GM21390 (cell line): ENCODE measurements at regions not wholly inside any gene's neighbourhood (a gene's known extent, or its start where the extent isn't known, plus 50 kb on each side); places are given as distances from the start of the nearest gene placed in this dataset.
A peak's percentile ranks its signal among the peaks of the same experiment; 100 is the strongest.

Experiments
- ATAC-seq: cut with Tn5 transposase; IDR thresholded peaks from one replicate; pipeline ENCODE4 v1.9.1; 2021; ENCODE audit not compliant: unreplicated experiment

GRCh38 chr2:18208956-18209355 is 330.5 kb downstream of the KCNS3 start:
- ATAC-seq: no peak

DNA sequence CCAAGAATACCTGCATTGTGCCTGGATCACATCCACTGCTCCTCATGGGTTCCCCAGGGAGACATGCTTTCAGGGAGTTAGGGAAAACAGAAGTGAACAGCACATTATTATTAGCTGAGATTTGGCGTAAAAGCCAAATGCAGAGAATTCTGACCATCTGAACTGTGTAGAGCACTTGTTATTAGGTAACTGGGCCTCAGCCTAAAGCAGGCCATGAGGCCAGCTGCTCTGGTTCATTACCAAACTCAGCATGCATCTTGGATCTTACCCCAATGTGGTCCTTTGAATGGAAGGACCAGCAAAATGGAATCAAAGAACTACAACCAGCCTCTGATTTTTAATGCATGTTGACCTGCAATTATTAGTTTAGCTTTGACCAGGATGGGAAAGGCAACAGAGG is 322.3 kb downstream of the KCNS3 start:
- no peak for ATAC-seq

DNA sequence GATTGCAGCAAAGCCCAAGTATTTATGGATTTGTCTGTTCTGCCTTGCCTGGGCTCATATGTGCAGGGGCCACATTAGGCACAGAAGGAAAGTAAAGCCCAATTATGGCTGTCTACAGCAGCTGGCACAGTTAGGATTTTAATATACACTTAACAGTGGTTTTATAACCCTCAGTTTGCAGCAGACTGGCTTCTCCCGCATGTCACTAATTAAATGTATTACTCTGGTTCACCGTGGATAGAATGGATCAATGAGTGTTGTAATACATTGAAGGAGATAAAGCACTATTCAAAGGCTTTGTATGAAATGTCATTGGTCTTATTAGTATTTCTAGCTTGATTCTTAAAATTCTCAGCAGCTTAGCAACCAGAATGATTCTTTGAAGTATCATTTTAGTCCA is 320.2 kb downstream of the KCNS3 start:
- ATAC-seq: no peak

- no peak for ATAC-seq
These were observed 315.7 kb downstream of the KCNS3 start for GRCh38 chr2:18194161-18194560.

DNA sequence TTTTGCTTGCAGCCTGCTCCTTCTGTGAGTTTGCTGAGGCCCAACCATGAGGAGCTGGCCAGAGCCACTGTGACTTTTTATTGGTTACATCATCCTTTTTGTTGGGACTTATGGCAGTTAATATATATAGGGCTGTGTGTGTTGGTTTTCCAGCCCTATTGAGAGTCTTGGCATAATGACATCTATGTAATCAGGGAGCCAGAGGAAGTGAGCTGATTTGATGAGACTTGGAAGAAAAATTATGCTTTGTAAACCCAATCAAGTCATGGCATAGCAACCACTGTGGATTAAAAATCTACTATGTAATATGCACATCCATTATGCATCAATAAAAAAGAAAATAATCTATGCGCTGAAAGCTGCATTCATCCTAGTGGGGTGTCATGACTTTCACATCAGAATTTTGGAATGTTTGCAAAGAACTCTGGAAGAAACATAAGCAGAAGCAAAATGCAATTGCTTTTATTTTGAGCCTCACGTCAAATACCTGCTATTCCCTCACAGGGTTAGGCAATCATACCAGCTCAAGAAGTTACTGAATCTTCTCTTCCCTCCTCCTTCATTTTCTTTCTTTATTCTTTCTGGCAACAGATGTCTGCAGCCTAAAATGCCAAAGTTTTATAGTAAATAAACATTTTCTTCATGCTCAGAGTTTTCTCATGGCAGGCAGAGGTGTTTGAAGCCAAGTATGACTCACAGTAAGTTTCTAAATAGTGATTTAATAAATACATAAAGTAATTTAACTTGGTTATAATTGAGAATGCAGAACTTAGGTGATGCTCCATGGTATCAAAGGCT is 308.5 kb downstream of the KCNS3 start:
- ATAC-seq: no peak

DNA sequence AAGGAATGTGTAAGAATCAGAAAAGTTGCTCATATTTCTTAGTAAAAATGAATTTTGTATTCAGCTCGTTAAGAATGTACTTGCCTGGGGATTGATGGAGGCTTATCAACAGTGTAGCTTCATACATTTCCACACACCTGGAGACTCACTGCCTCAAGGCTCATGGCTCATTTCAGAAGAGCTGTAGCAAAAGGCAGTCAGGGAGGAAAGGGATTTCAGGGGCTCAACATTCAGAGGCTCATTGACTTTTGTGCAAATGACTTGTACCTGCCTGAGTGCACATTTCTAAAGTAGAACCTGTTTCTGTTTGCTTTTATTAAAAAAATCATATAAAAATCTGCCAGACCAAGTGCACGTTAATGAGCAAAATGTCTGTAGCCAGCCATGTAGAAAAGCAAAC is 304.4 kb downstream of the KCNS3 start:
- no peak for ATAC-seq

DNA sequence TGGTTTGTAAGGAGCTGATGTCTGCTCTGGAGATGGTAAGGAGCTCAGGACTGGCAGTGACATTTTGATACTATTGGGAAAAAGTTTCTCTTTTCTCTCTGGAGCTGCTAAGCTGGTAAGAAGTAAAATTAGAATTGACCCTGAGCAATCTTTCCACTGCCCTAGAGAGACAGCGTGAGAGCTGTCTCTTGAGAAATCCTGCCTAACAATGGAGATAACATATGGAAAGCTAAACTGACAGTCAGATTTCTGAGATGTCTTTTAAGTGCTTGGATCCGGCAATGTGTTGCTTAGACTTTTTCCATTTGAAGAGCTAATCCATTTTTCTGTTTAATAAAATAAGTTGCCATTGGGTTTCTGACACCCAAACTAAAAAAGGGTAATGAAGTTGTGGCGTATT is 302.4 kb downstream of the KCNS3 start:
- no peak for ATAC-seq

DNA sequence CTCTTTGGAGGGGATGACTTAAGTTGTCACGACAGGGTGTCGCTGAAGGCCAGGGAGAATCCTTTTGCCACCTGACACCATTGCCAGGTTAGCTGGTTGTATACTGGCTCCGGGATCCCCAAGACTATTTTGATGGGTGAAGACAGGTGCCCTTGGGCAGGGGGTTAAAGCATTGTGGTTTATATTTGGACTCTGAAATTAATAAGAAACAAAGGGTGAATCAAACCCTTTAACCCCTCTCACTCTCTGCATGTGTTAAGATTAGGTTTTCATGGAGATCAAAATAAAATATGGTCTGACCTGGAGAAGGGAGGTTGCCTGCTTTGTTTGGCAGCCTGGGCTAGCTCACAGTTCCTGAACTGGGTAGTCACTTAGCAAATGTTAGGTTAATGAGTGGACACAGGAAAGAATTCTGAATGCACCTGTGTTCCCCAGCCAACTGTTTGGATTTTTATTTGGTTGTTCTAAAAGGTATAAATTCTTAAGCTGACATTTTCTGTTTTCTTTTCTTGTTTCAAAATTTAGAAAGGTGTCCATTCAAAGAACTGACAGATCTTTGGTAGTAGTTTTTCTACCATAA is 301.7 kb downstream of the KCNS3 start:
- ATAC-seq: no peak

GRCh38 chr2:18178736-18179349 is 300.4 kb downstream of the KCNS3 start:
- ATAC-seq: peak; percentile 94

DNA sequence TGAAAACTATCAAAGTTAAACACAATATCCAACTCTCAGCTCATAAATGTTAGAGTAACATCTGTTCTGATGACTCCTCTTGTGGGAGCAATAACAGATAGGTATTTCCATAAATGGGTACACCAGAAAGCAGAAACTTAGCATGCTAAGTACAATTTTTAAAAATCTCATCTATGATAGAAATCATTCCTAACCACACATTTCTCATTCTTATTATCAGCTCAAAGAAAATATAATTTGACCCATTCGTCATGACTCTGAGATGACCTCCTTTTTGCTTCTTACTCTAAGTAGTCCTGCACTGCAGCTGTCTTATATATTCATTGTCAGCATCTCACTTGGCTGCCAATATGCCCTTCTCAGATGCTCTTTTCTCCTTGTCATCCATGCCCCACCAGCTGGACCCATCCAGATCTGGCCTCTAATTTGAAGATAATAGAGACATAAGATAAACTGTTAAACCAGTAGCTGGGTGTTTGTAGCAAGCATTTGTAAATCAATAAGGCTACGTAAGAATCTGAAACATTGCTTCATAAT is 298.3 kb downstream of the KCNS3 start:
- no peak for ATAC-seq

DNA sequence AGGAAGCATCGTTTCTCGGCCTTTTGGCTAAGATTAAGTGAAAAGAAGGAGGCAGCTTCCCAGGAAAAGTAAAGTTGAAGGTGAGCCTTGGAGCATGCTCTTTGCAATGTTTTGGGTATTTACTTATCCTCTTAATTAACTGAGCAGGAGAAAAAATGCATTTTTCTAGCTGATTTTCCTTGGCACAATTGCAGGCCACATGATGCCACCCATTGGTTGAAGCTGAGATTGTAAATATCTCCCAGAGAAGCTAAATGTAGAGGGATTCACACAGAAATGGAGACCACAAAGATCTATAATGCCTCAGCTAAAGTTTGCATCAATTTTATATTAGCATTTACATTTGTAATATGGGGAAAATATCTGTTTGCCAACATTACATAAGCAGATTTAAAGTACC is 294.1 kb downstream of the KCNS3 start:
- no peak for ATAC-seq

DNA sequence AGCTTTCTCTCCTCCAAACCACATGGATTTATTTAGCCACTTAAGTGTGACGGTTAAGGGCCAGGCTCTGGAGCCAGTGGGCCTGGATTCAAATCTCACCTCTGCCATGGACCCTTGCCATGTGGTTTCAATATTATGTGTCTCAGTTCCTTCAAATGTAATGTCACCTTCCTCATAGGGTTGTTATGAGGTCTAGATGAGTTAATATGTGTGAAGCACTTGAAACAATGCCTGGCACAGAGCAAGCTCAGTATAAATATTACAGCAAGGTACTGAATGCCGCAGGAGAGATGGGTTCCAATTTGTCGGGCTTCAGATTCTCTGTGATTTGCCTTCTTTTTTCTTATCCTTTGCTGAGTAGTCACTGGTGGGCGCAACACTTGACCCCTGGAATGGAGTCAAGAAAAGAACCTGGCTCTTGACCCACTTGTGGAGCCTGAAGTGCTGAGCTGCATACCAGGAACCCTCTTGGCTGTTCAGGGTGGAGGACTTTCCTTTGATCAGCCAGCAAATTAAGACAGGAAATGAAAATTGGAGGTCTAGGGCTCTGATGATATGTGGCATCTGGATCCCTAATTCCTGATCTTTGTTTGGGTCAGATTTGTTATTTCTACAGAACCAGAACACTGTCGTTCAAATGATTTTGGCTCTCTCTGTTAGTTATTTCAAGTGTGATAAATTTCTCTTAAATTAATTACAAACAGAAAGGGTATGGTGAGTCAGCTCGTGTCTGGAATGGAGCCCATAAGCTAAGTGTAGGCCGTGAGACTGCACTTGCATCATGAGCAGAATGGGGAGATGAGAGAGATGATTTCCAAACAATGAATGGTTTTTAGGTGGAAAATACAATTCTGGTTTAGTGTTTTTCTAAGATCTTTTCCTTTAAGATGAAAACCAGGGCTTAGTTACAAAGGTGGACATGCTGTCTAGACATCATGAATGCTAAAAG is 293.0 kb downstream of the KCNS3 start:
- ATAC-seq: no peak

- no peak for ATAC-seq
These were observed 292.2 kb downstream of the KCNS3 start for GRCh38 chr2:18170642-18171041.

GRCh38 chr2:18169893-18170175 is 291.4 kb downstream of the KCNS3 start:
- no peak for ATAC-seq

DNA sequence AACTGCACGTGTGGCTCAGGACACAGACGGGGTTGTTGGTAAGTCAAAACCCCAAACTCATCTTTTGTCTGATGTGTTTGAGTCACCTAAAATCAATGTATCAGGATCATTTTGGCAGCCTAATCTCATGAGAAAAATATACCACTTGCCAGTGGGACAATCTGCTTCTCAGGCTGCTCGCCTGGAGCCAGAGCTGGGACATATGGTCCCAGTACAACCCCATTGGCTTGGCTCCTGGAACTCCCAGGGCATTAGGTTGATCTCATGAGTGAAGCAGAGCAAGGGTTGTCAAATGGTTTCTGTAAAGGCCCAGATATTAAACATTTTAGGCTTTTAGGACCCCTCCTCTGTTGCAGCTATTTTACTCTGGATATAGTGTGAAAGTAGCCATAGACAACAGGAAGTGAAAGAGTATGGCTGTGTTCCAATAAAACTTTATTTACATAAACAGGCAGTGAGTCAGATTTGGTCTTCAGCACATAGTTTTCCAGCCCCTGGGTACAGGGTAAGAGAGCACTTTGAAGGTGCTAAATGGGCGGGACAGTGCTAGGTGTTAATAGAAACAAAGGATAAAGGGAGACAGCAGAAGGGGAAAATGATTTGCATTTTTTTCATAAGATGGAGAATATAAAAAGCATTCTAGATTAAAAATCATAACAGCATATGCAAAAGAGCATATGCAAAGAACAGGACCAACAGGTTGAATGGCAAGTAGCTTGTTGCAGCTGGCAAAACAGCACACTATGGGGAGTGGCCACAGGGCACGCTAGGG is 290.8 kb downstream of the KCNS3 start:
- ATAC-seq: no peak

DNA sequence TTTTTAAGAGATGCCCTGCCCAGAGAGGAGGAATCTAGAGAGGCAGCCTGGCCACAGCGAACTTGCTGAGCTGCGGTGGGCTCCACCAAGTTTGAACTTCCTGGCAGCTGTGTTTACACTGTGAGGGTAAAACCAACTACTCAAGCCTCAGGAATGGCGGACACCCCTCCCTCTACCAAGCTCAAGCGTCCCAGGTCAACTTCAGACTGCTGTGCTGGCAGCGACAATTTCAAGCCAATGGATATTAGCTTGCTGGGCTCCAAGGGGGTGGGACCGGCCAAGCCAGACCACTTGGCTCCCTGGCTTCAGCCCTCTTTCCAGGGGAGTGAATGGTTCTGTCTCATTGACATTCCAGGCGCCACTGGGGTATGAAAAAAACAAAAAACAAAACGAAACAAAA is 289.4 kb downstream of the KCNS3 start:
- ATAC-seq: no peak

DNA sequence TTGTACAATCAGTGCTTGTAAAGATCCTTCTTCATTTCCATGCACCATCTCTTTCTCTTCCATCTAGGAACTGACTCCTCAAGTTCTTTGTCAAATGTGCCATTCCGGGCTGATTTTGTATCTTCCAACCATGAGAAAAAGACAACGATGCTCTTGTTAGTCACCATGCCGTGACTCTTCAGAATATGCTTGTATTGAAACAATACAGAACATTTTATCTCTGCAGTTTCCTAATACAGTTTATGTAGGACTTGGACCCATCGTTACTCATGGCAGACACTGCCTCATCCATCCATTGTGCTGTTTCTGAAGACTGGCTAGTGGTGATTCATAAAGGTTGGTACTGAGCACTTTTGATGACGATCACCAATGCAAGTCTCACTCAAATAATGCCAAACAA is 283.2 kb downstream of the KCNS3 start:
- ATAC-seq: no peak

DNA sequence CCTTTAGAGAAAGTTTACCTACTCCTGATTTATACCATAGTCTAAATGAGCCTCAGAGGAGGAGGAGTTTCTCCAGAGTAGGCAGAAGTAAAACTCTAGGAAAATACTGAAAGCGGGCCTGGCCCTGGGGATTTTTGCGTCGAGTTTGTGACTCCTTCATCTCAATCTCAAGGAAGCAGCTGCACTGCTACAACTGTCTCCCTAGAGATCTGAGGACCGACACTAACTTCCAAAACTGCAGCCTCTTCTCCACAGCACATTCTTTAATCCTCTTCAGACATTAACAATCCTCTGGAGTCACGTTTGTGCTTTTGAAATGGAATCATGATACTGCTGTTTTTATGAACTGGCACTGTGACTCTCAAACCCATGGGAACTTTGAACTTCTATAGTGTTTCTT is 281.4 kb downstream of the KCNS3 start:
- ATAC-seq: no peak

- ATAC-seq: no peak
These were observed 278.0 kb downstream of the KCNS3 start for GRCh38 chr2:18156421-18156820.

DNA sequence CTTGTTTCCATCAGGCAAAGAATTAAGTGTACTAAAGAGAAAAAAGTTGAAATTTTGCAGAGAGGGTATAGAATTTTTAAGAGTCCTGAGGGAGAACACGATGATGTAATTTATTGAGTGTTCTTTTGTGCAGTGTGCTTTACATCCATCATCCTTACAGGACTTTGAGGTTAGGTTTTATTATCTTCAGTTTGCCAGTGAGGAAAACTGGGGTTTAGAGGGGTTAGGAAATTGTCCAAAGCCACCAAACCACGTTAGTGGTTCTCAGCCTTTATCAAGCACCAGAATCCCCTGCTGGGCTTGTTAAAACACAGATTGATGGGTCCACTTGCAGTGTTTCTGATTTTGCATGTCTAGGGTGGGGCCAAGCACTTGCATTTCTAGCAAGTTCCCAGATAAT is 277.5 kb downstream of the KCNS3 start:
- ATAC-seq: no peak

DNA sequence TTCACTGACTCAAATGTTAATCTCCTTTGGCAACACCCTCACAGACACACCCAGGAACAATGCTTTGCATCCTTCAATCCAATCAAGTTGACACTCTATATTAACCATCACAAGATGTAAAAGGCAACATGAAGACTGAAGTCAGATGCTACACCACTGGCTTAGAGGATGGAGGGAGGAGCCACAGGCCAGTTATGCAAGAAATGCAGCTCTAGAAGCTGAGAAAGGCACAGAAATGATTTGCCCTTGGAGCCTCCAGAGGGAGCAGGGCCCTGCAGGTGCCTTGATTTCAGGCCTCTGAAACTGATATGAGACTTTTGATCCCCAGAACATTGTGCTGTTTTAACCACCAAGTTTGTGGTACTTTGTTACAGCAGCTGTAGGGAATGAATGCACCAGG is 276.3 kb downstream of the KCNS3 start:
- no peak for ATAC-seq
